Fibroblast of the conjunctiva (primary cell): ENCODE measurements at regions not wholly inside any gene's neighbourhood (a gene's known extent, or its start where the extent isn't known, plus 50 kb on each side); places are given as distances from the start of the nearest gene placed in this dataset.

Experiments used
- DNase-seq: peaks from one replicate; pipeline ENCODE4 v3.0.0-alpha.2; 2010; ENCODE audit warnings: low read depth

DNA sequence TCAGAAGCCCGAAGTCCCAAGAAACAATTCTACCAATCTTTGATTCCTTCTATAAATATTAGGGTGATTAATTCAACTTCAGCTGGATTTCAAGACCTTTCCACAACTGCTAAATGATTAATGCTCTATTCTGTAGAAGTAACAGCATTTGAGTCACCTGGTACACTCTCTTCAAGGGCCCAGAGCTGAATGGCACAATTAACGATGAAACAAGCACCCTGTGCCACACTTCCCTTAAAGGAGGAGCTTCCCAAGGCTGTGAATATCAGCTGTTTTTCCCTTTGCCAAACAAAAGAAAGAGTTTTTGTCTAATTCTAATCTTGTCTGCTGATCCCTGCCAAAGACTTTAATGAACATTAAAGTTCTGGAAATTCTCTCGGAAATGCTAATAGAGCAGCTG, 56.0 kb downstream of the BOD1L2 start:
- no peak for DNase-seq

DNA sequence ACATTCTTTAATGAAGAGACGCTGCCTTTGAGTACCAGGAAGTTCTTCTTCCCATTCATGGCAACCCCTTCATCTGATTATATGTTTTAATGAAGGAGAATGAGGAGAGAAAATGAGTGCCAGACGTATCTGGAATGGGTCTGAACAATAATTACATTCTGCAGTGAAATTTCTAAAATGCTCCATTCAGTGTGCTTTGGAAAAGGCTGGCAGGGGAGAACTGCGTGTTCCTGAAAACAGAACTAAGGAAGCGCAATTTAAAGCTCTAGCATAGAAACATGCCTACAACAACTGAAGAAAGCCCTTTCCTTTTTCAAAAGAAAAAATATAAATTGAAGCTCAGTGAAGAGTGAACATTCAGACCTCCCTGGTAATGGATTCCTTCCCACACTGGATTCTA, 58.8 kb downstream of the BOD1L2 start:
- no peak for DNase-seq

DNA sequence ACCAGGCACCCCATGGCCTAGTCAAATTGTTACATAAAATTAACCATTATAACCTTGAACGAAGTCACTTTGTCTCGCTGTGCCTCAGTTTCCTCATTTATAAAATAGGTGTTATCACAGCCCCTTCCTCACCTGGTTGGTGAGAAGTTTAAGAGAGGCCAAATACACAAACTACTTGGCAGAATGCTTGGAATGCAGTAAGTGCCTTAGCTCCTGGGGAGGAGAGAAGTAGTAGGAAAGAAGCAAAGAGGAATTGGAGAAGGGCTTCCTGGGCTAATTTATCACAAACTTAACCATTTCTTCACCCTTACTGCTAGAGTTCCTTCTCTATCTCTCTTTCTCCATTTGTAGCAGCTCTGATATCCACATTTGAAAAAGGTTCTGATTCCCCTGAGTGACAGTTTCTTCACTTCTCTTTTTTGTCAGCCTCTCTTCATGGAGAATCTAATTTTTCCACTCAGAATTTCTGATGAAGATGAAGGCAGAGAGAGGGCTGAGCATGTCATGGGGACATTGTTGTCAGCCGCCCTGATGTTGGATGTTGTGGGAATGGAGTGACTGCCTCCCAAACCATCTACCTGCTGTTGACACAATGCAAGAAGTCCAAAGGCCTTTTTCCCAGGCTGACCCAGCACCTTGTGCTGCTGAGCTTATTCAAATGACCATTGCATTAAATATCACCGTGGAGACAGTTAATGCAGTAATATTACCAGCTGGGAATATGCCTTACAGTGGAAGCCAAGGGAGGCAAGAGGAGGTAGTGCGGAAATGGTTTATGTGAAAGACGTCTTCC, 60.4 kb downstream of the BOD1L2 start:
- no peak for DNase-seq

DNA sequence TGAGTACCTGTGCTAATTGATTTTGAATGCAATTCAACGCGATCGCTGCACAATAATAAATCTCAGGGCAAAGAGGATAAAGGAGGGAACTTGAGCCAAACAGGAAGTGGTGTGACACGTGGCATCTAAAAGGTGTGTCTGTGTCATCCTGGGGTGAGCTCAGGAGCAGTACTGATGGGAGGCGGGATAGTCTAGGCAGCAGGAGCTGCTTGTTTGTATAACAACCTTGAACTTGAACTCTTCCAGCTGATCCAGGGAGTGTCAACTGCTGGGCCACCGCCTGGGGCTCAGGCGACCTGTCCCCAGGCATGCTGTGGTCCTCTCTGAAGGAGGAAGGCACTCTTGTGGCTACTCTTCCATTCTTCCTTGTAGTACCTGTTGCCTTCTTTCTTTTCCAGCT, 61.2 kb downstream of the BOD1L2 start:
- no peak for DNase-seq

DNA sequence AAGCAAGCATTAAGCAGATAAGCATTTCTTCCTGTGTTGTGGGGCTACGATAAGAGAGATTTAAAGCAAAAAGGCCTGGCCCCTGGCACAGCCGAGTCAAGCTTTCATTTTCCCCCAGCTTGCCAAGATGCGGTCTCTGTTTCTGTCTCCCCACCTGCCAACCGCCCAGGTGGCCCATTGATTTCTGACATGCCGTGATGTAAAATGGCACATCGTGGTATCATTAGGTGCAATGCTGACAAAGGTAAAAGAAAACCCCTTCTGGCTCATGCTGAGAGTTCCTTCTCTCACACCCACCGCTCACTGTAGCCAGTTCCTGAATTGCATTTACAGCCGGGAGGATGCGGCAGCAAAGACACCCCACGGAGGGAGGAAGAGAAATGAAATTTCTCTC, 62.8 kb downstream of the BOD1L2 start:
- DNase-seq, result no peak

DNA sequence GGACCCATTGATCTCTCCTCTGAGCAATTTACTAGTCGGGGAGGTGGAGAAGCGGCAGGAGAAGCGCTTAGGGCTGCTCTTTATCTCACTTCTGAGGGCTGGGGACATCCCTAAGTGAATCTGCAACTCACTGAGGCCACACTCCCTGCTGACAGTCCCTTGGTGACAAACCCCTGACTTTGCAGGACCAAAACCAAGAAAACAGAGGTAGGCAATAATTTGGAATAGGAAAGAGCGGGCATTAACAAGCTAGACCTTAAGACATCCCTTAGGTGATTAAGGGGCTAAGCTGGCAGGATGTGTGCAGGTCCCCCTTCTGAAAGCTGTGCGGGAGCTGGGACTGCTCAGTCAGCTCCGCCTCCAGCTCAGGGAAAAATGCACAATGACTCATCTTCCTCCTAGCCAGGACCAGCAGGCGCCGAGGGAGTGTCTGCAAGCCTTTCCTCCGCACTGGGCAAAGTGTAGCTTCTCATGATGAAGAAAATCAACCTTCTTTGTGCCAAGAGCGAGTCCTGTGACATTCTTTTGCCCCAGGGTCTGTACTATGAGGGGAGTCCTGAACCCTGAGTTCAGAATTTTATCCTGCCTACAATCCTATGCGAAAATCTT, 63.3 kb downstream of the BOD1L2 start:
- peak; percentile 26 for DNase-seq

DNA sequence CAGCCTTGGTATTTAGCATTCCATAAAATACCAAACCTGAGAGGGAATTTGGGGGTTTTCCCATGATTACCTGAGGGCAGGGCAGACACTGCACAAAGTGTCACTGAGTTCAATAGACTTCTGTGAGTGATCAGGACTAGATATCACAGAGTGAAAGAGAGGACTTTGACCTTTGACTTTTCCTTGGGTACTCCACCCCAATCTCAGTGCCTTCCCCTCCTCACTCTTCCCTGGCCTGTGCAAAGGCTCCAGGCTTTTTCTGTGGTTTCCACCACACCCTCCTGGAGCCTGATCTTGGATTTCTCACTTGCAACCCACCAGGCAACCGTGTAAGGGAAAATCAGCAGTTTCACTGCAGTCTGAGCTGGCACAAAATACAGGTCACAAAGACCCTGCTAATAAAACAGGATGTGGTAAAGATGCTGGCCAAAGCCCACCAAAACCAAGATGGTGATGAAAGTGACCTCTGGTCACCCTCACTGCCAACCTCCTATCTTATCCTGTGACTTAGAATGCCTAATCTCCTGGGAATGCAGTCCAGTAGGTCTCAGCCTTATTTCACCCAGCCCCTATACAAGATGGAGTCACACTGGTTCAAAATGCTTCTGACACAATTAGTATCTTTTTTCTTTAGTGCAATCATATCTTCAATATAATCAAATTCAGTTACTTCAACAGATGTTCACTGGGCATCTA, 64.0 kb downstream of the BOD1L2 start:
- DNase-seq, result no peak

DNA sequence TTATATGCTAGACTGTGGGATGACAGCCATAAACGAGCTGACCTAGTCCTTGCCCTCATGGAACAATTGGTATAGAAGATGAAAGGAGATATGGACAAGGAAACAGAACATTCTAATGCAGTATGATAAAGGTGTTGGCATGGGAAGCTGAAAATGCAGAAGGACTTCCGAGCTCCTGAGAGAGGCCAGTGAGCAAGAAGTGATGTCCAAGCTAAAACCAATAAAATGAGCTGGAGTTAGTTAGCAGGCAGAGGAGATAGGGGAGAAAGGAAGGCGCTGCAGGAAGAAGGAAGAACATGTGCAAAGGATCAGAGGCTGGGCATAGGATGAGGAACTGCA, 64.5 kb downstream of the BOD1L2 start:
- no peak for DNase-seq

DNA sequence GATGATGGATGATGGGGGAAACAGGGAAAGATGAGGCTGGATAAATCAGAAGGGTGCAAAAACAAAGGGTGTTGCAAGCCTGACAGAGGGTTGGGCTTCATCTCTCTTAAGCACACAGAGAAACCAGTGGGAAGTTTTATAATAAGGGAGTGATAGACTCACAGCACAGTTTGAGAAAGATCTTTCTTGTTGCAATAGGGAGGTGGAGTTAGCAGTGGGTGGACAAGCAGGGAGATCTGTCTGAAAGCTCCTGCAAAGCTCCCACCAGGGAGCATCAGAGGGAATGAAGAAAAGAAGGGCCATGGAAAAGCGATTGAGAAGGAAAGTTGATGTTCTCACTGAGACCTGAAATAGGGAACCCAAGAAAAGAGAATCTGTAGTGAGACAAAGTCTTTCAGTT, 64.9 kb downstream of the BOD1L2 start:
- no peak for DNase-seq

DNA sequence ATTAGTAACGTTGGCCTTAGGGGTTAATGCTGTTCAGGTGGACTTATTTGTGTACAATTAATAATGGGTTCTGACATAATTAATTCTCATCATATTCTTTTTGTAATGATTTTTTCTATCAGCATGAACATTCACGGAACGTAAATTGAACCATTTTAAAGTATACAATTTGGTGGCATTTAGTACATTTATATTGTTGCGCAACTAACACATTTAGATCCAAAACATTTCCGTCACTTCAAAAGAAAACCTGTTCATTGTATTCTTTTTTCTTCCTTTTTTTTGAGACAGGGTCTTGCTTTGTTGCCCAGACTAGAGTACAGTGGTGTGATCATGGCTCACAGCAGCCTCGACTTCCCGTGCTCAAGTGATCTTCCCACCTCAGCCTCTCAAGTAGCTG, 65.8 kb downstream of the BOD1L2 start:
- no peak for DNase-seq

DNA sequence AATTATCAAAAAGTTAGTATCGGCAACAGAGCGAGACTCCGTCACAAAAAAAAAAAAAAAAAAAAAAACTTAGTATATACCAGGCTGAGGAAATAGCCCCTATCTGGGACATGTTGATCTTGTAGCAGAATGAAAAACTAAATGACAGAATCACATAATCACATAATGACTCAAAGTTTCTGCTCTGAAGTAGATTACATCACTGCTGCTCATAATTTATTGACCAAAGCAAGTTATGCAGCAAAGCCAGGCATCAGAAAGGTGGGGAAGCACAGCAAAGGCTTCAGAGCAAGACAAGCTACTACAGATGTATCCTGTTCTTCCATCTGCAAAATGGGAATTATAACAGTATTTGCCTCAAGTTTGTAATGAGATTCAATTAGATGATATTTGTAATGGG, 68.1 kb downstream of the BOD1L2 start:
- DNase-seq, result no peak

DNA sequence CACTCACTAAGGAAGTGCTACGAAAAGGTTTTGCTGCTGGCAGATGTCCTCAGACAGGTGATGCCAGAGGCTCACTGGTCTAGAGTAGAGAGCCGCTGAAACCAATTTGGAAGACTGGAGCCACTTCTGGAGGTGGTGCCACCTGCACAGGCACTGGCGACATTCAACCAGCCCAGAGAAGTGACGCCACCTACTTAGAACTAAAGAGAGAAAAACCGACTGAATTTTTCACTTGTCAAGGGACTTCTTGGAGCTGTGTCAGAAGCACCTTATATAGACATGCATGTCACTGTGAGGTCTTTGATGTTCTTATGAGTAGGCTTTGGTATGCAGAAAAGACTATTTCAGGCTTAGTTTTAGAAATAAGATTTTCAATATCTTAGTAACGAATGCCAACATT, 71.4 kb downstream of the BOD1L2 start:
- no peak for DNase-seq

DNA sequence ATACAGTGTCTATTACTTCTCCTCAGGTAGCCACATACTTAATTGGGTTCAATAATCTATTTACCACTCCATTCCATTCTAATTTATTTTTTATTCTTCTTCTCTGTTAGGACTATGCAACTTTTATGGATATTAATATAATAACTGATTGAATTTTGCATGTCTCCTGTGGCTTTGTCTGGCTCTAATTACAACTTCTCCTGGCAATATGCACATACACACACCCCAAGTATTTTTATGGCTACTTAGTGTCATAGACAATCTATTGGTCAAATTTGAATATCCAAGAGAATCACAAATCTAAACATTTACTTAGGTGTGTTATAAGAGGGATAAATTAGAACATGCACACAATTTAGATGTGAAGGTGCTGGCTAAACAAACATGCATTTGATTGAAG, 73.1 kb downstream of the BOD1L2 start:
- no peak for DNase-seq

DNA sequence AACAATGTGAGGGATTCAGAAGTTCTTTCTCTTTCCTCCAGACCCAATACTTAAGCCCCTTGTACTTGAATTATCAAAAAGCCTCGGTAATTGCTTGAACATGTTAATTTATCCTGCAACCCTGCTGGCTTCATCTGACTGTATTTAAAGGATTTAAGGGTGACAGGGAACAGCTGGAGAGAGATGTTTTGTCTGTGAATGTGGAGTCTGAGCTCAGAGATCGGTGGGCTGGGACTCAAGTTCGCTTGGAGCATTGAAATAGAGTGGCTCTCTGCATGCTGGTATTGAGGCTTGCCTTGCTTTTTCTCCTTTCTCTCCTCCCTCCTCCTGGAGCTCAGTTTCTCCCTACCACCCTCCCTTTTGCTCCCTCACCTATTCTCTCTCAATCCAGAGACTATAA, 73.6 kb downstream of the BOD1L2 start:
- DNase-seq, result no peak

DNA sequence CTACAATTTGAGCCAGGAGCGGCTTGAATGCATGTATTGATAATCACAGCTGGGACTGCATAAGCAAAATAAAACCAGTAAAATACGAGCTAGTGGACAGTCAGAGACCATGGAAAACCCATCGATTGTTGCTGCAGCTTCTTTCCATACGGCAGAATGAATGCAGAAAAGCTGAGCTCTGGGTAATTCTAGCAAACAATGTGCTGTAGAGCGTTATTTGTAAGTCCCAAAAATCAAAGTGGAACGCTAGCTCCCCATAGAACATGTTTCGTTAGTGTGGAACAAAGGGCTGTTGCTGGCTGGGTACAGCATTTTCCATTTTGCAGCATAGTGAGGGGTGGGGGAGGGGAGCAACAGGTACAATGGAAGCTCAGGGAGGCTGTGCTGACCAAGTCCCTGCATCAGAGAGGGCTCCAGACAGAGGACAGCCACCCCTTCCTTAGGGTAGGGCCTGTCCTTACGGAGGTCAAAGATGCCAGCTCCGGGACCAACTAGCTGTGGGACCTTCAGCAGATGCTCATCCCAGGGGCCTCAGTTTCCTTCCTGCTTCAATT, 74.1 kb downstream of the BOD1L2 start:
- DNase-seq, result no peak

DNA sequence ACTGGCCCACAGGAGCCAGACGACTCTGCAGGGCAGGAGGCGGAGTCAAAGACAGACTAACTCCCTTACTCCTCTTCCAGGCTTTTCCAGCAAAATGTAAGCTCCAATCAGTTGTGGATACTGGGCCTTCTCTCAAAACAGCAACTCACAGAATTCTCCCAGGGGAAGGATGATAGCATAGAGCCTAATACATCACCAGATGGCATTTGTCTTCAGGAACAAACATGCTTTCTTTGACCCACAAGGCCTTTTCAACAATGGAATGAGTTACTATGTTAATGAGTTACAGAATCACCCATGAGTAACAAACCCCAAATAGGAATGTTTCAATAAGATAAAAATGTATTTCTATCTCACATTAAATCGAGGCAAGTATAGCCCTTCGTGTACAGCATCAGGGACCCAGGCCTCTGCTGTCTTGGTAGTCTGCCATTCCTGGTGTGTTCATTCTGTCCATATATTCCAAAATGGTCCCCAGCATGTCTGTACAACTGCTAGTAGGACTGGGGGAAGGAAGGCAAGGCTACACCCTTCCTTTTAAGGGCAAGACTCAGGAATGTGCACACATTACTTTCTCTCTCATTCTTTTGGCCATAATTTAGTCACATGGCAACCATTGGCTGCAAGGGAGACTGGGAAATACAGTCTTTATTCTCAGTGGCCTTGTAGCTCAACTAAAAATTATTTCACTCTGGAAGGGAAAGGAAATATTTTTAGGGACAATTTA, 76.4 kb downstream of the BOD1L2 start:
- no peak for DNase-seq

DNA sequence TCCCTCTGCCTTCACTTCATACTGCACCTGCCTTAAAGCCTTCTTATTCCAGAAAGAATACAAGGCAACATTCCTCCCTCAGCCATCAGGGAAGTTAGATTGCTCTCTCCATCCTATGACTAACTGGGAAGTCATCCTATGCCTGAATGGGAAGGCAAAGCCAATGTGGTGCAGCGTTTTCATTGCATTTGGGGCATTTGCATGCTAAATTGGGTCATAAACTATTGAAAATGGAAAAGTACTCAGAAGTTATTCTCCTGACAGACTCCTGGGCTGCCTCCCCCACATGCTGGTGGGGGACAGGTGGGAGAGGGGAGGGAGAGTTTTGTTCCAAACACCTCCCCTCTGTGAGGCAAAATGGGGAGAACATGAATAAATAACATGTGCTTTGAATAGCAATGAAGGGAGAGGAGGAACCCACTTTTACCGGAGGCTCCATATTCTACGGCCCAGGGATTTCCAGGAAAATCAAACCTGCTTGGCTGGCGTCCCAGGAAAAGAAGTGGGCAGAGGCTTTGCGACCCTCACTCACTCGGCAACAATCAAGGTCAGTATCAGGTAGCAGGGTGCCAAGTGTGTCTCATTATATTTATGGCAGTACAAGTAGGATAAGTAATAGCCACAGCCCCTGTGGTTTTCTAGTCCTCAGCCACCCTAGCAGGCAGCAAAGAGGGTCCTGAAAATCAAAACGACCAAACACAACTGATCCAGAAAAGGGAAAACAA, 84.1 kb downstream of the BOD1L2 start:
- DNase-seq, result no peak

DNA sequence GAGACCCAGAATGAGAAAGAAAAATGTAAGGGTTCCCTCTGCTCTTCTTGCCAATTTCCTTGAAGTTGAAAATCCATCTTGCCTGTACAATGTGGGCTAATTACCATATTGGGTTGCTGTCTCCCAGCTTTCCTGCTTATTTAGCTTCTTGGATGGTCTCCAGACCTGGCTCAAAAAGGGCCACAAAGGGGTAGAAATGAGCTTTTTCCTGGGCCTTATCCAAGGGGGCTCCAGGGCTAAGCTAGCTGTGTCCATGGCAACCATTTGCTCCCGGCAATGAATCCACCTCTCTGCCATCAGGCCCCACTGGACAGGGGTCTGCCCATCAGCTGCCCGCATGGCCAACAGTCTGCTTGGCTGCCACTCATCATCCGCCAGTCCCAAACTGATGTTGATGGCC, 85.0 kb downstream of the BOD1L2 start:
- DNase-seq, result no peak

DNA sequence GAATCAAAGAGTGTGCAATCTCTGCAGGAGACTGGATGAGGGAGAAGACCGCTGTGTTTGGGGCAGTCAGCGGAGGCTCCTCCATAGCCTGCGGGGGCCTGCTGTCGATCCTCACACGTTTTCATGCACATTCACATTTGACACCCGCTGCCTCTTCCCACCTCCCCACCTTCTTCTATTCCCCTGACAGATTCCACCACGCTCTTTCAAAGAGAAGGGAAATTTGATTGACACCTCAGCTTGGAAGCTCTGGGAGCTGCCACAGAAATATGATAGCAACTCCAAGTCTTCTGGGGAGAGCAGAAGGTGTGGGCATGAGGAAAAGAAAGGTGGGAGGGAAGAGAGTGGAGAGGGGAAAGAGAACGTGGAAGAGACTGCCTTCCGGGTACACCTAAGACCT, 87.5 kb downstream of the BOD1L2 start:
- DNase-seq, result no peak

DNA sequence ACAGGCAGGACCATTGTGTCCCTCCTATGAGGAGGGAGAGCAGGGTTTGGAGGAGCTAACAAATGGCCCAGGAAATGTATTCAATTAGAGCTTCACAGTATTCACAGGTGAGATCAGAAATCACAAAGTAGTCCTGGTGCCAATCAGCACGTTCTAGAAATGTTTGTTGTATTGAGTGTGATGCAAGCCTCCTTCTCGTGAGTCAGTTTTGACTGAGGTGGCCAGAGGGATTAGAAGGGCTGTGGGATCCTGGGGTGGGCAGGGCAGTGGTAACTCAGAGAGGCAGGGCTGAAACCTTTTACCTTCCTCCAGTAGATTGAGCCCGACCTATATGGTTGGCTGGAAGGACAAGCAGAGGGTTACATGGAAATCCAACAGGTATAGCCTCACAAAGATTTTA, 95.0 kb downstream of the BOD1L2 start:
- no peak for DNase-seq

DNA sequence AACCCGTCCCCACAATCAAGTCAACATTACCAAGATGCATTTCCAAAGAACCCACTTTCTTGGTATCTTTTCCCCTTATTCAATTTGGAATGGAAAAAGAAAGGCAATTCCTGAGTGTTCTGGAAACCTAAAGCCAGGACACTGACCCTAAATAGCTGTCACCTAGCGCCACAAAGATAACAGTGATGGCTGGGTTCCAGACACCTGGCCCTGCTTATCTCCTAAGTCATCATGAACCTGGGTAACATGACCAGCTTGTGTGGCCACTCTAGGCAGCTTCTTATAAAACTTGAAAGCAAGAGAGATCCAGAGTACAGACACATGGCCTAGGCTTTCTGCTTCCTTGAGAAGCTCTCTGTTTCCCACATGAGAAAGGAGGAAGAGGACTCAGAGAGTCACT, 95.4 kb downstream of the BOD1L2 start:
- no peak for DNase-seq

DNA sequence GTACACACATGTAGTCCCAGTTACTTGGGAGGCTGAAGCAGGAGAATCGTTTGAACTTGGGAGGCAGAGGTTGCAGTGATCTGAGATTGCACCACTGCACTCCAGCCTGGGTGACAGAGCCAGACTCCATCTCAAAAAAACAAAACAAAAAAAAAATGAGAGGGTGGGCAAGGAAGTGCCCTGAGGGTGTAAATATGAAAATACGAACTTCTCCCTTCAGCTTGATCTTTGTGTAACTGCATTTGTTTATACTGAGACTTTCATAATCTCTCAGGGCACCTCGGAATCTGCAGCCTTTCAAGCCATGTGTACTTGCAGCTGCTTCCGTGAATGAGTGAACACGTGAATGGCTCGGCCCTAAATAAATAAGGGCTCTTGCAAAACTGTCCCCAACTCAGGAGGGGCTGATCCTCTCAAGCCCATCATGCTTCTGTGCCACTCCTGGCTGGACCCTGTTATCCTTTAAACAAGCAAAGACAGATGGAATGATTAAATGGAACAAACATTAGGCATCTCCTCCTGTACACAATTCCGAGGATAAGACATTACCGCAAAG, 96.8 kb downstream of the BOD1L2 start:
- DNase-seq, result no peak
